ENCODE measurements at regions not wholly inside any gene's neighbourhood (a gene's known extent, or its start where the extent isn't known, plus 50 kb on each side); places are given as distances from the start of the nearest gene placed in this dataset.
A peak's percentile ranks its signal among the peaks of the same experiment; 100 is the strongest.
"Not testable (repeated sequence)": the region's sequence is repeated elsewhere in the genome, so short reads cannot be mapped to it uniquely, and the experiment has no call there.

DNA sequence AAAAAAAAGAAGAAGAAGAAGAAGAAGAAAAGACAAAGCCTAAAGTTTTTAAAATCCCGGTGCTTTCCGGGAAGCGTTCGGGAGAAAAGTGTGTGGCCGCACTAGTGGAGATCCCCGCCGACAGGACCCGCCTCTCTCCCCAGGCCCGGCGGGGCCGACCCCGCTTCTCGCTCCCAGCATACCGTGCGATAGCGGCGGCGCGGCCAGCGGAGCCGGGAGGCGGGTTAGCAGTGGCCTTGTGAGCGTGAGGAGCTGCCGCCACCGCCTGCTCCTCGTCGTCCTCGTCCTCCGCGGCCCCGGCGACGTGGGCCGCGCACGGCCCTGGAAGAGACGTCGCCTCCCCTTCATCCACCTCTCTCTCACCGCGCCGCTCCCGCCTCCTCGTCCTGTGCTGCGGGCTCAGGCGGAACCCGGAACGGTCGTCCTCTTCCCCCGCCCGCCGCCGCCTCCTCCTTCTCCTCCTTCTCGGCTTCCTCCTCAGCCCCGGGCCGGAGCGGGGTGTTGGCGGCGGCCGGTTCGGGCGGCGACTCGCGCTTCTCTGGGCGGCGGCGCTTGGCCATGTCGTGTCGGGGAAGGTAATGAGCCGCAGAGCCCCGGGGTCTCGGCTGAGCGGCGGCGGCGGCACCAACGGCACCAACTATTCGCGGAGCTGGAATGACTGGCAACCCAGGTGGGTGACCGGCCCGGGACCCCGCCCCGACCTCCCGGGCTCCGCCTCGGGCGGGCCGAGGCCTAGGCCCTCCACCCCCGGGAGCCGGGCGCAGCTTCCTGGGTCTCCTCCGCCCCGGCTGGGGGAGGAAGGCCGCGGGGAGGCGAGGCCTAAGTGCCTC, 62.6 kb upstream of the CDR2 start:
- H3K9me3 Mint-ChIP-seq, H3K36me3 Mint-ChIP-seq, H3K27me3 Mint-ChIP-seq, H3K4me1 Mint-ChIP-seq: not testable (repeated sequence)
- ATAC-seq = peak; percentile 95
- H3K27ac Mint-ChIP-seq = peak overlapping the region; percentile 99
- peak overlapping the region; percentile 99 for H3K4me3 Mint-ChIP-seq

DNA sequence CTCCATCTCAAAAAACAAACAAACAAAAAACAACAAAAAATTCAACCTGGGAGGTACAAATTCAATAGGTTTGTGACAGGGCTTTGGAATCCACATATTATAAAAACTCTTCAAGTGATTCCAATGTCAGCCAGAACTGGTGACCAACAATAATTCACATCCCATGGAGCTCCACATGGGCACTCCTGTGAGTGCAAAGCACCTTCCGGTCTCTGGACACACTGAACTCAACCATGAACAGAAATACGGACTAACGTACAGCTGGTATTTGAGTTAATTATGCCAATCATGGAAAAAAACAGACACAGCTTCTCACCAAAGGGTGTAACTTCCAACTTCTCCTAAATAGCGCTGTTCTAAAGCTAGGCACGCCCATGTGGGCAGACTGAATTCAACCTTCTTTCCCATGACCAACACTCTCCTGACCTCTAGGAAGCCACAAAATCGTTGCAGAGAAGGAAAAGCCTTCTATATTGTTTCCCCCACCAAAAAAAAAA, 62.0 kb upstream of the CDR2 start:
- H3K9me3 Mint-ChIP-seq, H3K27me3 Mint-ChIP-seq, H3K36me3 Mint-ChIP-seq, H3K4me1 Mint-ChIP-seq: not testable (repeated sequence)
- H3K27ac Mint-ChIP-seq = peak overlapping the region; percentile 99
- peak overlapping the region; percentile 99 for H3K4me3 Mint-ChIP-seq
- peak; percentile 69 for ATAC-seq

DNA sequence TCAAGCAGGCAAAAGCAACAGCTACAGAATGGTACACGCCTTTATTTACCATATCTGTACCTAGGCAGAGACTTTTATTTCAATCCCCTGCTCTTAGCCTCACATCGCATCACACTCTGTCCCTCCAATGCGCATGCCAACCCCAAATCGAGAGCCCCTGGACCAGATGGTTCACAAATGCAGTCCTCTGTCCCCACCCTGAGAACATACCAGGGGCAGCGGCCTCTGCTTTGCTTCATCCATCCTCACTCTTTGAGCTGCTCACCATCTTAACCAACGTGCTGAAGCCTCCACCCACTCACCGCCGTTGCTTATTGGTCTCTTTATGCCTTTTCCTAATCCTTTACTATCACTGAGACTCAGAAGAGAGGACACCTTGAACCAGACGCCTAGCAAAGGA, 56.9 kb upstream of the CDR2 start:
- not testable (repeated sequence) for ATAC-seq, H3K9me3 Mint-ChIP-seq, H3K4me1 Mint-ChIP-seq, H3K4me3 Mint-ChIP-seq, H3K27ac Mint-ChIP-seq, H3K27me3 Mint-ChIP-seq
- peaks cover 33% of the 10 kb centered on the region for H3K36me3 Mint-ChIP-seq

GRCh38 chr16:22428654-22429053, 54.2 kb upstream of the CDR2 start:
- peaks cover 49% of the 10 kb centered on the region for H3K36me3 Mint-ChIP-seq
- peaks cover under 1% of the 10 kb centered on the region for H3K9me3 Mint-ChIP-seq
- no peaks in the 10 kb centered on the region for H3K4me1 Mint-ChIP-seq

DNA sequence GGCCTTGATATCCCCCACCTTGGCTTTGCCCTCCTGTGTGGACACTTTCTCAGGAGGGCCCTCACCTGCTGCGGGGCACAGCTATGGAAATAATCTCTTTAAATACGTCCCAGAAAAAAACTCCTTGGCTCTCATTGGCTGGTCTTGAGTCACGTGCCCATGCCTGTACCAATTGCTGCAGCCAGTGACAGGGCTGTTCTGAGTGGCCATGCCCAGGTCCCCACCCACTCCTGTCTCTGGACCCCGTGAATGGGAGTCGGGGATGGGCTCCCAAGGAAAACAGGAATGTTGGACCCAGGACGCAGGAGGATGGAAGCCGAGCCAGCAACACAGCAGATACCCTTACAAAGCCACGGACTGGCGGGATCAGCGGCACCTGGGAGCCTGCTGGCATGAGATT, 53.1 kb upstream of the CDR2 start:
- Mint-ChIP-seq H3K27ac (no peak overlapping the region), H3K36me3 (peaks cover 58% of the 10 kb centered on the region), H3K9me3 (peaks cover 4% of the 10 kb centered on the region), H3K4me1 (no peaks in the 10 kb centered on the region), H3K4me3 (no peak overlapping the region), H3K27me3 (no peaks in the 10 kb centered on the region)
- no peak for ATAC-seq

More at GRCh38 chr16:22428654-22429053, 54.2 kb upstream of the CDR2 start:
- Mint-ChIP-seq H3K27ac (no peak overlapping the region), H3K27me3 (no peaks in the 10 kb centered on the region), H3K4me3 (no peak overlapping the region)
- ATAC-seq = no peak

DNA sequence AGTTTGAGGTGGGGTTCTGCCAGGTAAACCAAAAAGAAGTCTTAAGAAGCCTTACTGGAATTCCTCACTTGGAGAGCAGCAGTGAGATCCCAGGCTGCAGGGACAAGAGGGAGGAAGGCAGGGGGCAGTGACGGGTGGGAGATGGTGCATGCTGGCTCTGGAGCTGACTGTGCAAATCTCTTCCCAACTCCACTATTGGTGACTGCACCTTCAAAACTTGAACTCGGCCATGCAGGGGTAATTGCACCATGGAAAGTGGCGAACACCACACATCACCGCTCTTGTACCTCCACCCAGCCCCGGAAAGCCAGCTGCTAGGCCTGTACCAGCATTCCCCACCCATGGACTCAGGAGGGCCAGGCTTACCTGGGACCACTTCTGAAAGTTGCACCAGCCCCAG, 51.4 kb upstream of the CDR2 start:
- Mint-ChIP-seq H3K36me3 (peaks cover 73% of the 10 kb centered on the region), H3K9me3 (peaks cover 4% of the 10 kb centered on the region), H3K27ac (no peak overlapping the region), H3K4me1 (no peaks in the 10 kb centered on the region), H3K27me3 (no peaks in the 10 kb centered on the region), H3K4me3 (no peak overlapping the region)
- ATAC-seq = no peak

DNA sequence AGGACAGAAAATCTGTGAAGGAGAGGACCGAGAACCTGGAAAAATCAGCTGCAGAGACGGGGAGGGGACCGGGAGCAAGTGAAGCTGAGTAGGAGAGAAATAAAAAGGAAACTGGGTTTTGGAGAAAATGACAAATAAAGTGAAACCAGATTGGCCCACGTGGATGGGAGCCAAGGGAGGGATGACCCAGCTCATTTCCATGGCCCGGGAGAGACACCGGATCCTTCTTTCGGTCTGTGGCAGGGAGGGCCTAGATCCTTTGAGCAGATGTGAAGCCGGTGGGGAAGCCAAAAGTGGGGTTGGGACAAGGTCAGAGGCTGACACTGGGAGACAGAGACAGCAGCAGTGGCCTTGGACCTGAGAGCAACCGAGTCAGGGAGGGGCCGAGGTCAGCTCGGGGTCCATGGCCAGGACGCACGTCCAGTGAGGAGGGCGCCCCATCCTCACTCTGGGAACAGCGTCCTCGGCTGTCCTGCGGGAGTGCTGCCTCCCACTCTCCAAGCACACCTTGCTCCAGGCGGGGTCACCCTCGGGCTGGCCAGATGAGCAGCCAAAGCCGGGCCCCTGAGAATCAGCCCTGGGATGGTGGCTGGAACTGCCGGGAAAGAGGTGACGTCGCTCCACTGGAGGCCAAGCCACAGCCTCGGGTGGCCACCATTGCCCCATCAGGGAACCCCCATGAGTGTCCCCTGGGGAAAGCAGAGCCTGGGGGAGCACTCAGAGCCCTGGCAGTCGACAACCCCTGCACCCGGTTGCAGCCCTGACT, 50.8 kb upstream of the CDR2 start:
- Mint-ChIP-seq H3K9me3 (peaks cover 4% of the 10 kb centered on the region), H3K4me1 (no peaks in the 10 kb centered on the region), H3K36me3 (peaks cover 76% of the 10 kb centered on the region), H3K27ac (no peak overlapping the region), H3K27me3 (no peaks in the 10 kb centered on the region), H3K4me3 (no peak overlapping the region)
- no peak for ATAC-seq

DNA sequence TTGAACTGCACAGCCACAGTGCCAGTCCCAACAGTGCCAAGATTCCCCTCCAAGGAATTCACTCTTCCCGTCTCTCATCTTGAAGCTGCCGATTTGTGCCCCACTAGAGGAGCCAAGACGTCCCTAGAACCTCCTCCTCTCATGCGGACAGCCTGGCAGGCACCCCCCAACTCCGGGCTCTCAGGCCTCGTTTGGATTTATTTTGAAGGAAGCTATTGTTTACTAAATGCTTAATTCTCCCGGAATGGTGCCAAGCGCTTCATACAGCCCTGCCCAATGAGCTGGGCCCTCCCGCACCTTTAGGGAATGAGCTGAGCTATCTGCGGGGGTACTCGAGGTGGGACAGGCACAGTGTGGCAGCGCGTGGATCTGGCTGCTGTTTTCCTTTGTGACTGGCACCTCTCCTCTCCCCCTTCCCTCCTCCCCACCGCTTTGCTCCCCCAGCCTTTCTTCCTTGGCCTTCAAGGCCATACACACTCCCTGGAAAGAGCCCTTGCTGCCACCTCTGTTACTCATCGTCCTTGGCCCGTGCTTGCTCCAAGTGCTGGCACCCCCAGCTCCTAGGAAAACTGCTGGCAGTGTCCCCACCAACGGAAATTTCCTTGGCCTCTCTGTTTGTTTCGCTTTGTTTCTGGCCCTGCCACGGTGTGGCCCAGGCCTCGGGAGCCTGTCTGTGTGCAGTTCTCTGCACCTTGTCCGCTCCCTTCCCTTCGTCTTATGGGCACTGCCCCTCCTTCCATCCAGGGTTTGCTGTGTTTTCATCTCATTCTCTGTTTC, 49.9 kb upstream of the CDR2 start:
- ATAC-seq = no peak
- Mint-ChIP-seq H3K9me3 (peaks cover 4% of the 10 kb centered on the region), H3K36me3 (peaks cover 76% of the 10 kb centered on the region), H3K27me3 (no peaks in the 10 kb centered on the region), H3K4me3 (no peak overlapping the region), H3K4me1 (no peaks in the 10 kb centered on the region), H3K27ac (no peak overlapping the region)
